ENCODE measurements at regions not wholly inside any gene's neighbourhood (a gene's known extent, or its start where the extent isn't known, plus 50 kb on each side); places are given as distances from the start of the nearest gene placed in this dataset.
"Not testable (repeated sequence)": the region's sequence is repeated elsewhere in the genome, so short reads cannot be mapped to it uniquely, and the experiment has no call there.

DNA sequence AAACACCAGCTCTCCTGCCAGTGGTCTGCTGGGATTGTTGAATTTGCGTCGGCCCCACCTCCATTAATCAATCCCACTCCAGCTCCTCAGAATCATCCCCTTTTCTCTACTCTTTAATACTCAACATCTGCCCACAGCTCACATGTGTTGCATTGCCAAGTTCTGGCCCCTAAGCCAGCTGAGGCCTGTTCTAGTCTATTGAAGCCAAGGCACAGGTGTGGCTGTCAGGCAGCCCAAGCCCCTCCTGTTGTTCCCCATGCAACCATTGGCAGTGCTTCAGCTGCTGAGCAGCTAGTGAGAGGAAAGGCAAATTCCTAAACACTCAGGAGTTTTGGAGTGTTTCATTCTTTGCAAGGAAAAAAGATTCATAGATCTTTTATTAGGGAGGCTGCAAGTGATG, 128.0 kb upstream of the NT5E start:
- TF ChIP-seq POLR2AphosphoS5 (IDR thresholded peaks at IDR 0.05; ENCODE audit: borderline replicate concordance, low read depth, low read length): no peak
- TF ChIP-seq EZH2 (IDR thresholded peaks at IDR 0.05): no peak
- TF ChIP-seq FOXP2 (optimal IDR thresholded peaks at IDR 0.05; ENCODE audit: control extremely low read depth, extremely low read length, insufficient read depth): no peak
- H3K4me3 ChIP-seq: no peak overlapping the region
- H3K9me3 ChIP-seq (ENCODE audit: low read depth, low read length): no peaks in the 10 kb centered on the region
- no peaks in the 10 kb centered on the region for H3K36me3 ChIP-seq (ENCODE audit: insufficient read depth, low read length)
- no peak for DNase-seq (ENCODE audit: low read depth, low spot score)
- no peak overlapping the region for H3K27ac ChIP-seq
- no peak overlapping the region for H3K9ac ChIP-seq (ENCODE audit: insufficient read length)

DNA sequence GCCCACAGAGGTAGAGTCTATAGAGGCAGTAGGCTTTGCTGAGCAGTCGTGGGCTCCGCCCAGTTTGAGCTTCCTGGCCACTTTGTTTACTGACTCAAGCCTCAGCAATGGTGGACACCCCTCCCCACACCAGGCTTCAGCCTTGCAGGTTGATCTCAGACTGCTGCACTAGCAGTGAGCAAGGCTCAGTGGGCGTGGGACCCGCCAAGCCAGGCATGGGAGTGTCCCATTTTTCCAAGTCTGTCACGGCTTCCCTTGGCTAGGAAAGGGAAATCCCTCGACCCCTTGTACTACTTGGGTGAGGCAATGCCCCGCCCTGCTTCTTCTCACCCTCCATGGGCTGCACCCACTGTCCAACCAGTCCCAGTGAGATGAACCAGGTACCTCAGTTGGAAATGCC, 135.3 kb upstream of the NT5E start:
- H3K4me3 ChIP-seq: no peak overlapping the region
- H3K9ac ChIP-seq (ENCODE audit: insufficient read length): no peak overlapping the region
- no peaks in the 10 kb centered on the region for H3K9me3 ChIP-seq (ENCODE audit: low read depth, low read length)
- H3K27ac ChIP-seq: no peak overlapping the region
- no peak for TF ChIP-seq POLR2AphosphoS5 (IDR thresholded peaks at IDR 0.05; ENCODE audit: borderline replicate concordance, low read depth, low read length)
- TF ChIP-seq FOXP2 (optimal IDR thresholded peaks at IDR 0.05; ENCODE audit: control extremely low read depth, extremely low read length, insufficient read depth): no peak
- TF ChIP-seq EZH2 (IDR thresholded peaks at IDR 0.05): no peak
- no peaks in the 10 kb centered on the region for H3K36me3 ChIP-seq (ENCODE audit: insufficient read depth, low read length)
- no peak for DNase-seq (ENCODE audit: low read depth, low spot score)

GRCh38 chr6:85300581-85300980, 149.3 kb upstream of the NT5E start:
- H3K36me3 ChIP-seq (ENCODE audit: insufficient read depth, low read length): no peaks in the 10 kb centered on the region

DNA sequence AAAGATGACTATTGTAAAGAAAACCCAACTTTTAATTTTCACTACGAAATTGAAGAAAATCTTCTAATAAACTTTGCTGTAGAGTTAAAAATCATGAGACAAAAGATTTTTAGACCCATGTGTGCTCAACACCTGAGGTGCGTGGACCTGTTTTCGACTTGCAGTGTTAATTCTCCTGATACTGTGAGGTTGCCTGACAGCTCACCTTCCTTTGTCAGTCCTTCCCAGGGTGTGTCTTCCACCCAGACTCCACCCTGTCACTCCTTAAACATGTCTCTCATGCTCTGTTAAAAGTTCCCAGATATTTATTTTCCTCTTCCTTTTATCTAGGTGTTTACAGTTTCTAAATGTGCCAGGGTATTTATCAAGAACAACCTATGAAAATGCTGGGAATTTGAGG, 151.3 kb upstream of the NT5E start:
- Histone ChIP-seq H3K4me3 (no peak overlapping the region), H3K36me3 (ENCODE audit: insufficient read depth, low read length) (no peaks in the 10 kb centered on the region), H3K9me3 (ENCODE audit: low read depth, low read length) (no peaks in the 10 kb centered on the region), H3K9ac (ENCODE audit: insufficient read length) (no peak overlapping the region), H3K27ac (no peak overlapping the region)
- DNase-seq (ENCODE audit: low read depth, low spot score): no peak
- no peak for TF ChIP-seq FOXP2 (optimal IDR thresholded peaks at IDR 0.05; ENCODE audit: control extremely low read depth, extremely low read length, insufficient read depth)
- TF ChIP-seq EZH2 (IDR thresholded peaks at IDR 0.05): no peak
- no peak for TF ChIP-seq POLR2AphosphoS5 (IDR thresholded peaks at IDR 0.05; ENCODE audit: borderline replicate concordance, low read depth, low read length)

More at GRCh38 chr6:85300581-85300980, 149.3 kb upstream of the NT5E start:
- no peak overlapping the region for H3K9ac ChIP-seq (ENCODE audit: insufficient read length)
- H3K9me3 ChIP-seq (ENCODE audit: low read depth, low read length): no peaks in the 10 kb centered on the region
- no peak for DNase-seq (ENCODE audit: low read depth, low spot score)
- no peak for TF ChIP-seq EZH2 (IDR thresholded peaks at IDR 0.05)
- TF ChIP-seq FOXP2 (optimal IDR thresholded peaks at IDR 0.05; ENCODE audit: control extremely low read depth, extremely low read length, insufficient read depth): no peak
- no peak for TF ChIP-seq POLR2AphosphoS5 (IDR thresholded peaks at IDR 0.05; ENCODE audit: borderline replicate concordance, low read depth, low read length)
- no peak overlapping the region for H3K4me3 ChIP-seq
- no peak overlapping the region for H3K27ac ChIP-seq

DNA sequence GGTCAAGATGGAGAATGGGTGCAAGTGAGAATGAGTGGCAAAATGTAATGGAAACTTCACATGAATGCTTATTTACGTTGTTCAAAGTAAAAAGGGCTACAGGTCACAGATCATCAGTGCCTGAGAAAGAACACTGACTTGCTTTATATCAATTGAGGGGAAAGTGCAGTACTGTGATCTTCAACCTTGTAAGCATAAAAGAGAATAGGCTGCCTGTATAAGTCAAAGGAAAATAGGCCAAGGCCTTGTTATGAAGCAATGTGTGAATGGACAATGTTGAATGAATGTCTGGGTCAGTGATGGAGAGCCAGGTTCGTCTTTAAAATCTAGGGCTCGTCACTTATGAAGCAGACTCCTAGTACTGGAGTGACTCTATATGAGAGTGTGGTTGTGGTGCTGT, 158.6 kb upstream of the NT5E start:
- Histone ChIP-seq H3K27ac (no peak overlapping the region), H3K4me3 (no peak overlapping the region), H3K9me3 (ENCODE audit: low read depth, low read length) (no peaks in the 10 kb centered on the region), H3K9ac (ENCODE audit: insufficient read length) (no peak overlapping the region), H3K36me3 (ENCODE audit: insufficient read depth, low read length) (no peaks in the 10 kb centered on the region)
- no peak for DNase-seq (ENCODE audit: low read depth, low spot score)
- no peak for TF ChIP-seq EZH2 (IDR thresholded peaks at IDR 0.05)

- H3K36me3 ChIP-seq (ENCODE audit: insufficient read depth, low read length): no peaks in the 10 kb centered on the region
- DNase-seq (ENCODE audit: low read depth, low spot score): no peak
- TF ChIP-seq EZH2 (IDR thresholded peaks at IDR 0.05): no peak
- no peaks in the 10 kb centered on the region for H3K9me3 ChIP-seq (ENCODE audit: low read depth, low read length)
- no peak overlapping the region for H3K27ac ChIP-seq
- no peak overlapping the region for H3K4me3 ChIP-seq
- H3K9ac ChIP-seq (ENCODE audit: insufficient read length): no peak overlapping the region
These were observed 162.2 kb upstream of the NT5E start for GRCh38 chr6:85287654-85288053.

GRCh38 chr6:85287158-85287557, 162.7 kb upstream of the NT5E start:
- H3K36me3 ChIP-seq (ENCODE audit: insufficient read depth, low read length): no peaks in the 10 kb centered on the region
- no peak for DNase-seq (ENCODE audit: low read depth, low spot score)
- H3K27ac ChIP-seq: no peak overlapping the region
- TF ChIP-seq POLR2AphosphoS5 (IDR thresholded peaks at IDR 0.05; ENCODE audit: borderline replicate concordance, low read depth, low read length): no peak
- no peak for TF ChIP-seq FOXP2 (optimal IDR thresholded peaks at IDR 0.05; ENCODE audit: control extremely low read depth, extremely low read length, insufficient read depth)
- TF ChIP-seq EZH2 (IDR thresholded peaks at IDR 0.05): no peak
- no peak overlapping the region for H3K9ac ChIP-seq (ENCODE audit: insufficient read length)
- H3K9me3 ChIP-seq (ENCODE audit: low read depth, low read length): no peaks in the 10 kb centered on the region
- H3K4me3 ChIP-seq: no peak overlapping the region

GRCh38 chr6:85286507-85286906, 163.4 kb upstream of the NT5E start:
- not testable (repeated sequence) for H3K9me3 ChIP-seq (ENCODE audit: low read depth, low read length); H3K4me3 ChIP-seq; H3K36me3 ChIP-seq (ENCODE audit: insufficient read depth, low read length); H3K9ac ChIP-seq (ENCODE audit: insufficient read length); DNase-seq (ENCODE audit: low read depth, low spot score); H3K27ac ChIP-seq

GRCh38 chr6:85285934-85286333, 163.9 kb upstream of the NT5E start:
- Histone ChIP-seq H3K9me3 (ENCODE audit: low read depth, low read length) (no peaks in the 10 kb centered on the region), H3K9ac (ENCODE audit: insufficient read length) (no peak overlapping the region), H3K36me3 (ENCODE audit: insufficient read depth, low read length) (no peaks in the 10 kb centered on the region), H3K4me3 (no peak overlapping the region), H3K27ac (no peak overlapping the region)
- no peak for DNase-seq (ENCODE audit: low read depth, low spot score)
- TF ChIP-seq EZH2 (IDR thresholded peaks at IDR 0.05) (no peak), FOXP2 (optimal IDR thresholded peaks at IDR 0.05; ENCODE audit: control extremely low read depth, extremely low read length, insufficient read depth) (no peak)

- H3K9ac ChIP-seq (ENCODE audit: insufficient read length): no peak overlapping the region
- no peaks in the 10 kb centered on the region for H3K9me3 ChIP-seq (ENCODE audit: low read depth, low read length)
- no peaks in the 10 kb centered on the region for H3K36me3 ChIP-seq (ENCODE audit: insufficient read depth, low read length)
- DNase-seq (ENCODE audit: low read depth, low spot score): no peak
- no peak overlapping the region for H3K4me3 ChIP-seq
- no peak overlapping the region for H3K27ac ChIP-seq
- no peak for TF ChIP-seq FOXP2 (optimal IDR thresholded peaks at IDR 0.05; ENCODE audit: control extremely low read depth, extremely low read length, insufficient read depth)
- no peak for TF ChIP-seq EZH2 (IDR thresholded peaks at IDR 0.05)
- TF ChIP-seq POLR2AphosphoS5 (IDR thresholded peaks at IDR 0.05; ENCODE audit: borderline replicate concordance, low read depth, low read length): no peak
These were observed 164.8 kb upstream of the NT5E start for GRCh38 chr6:85285114-85285513.
